Spleen (tissue), 11 donors: ENCODE measurements at regions not wholly inside any gene's neighbourhood (a gene's known extent, or its start where the extent isn't known, plus 50 kb on each side); places are given as distances from the start of the nearest gene placed in this dataset.

Source experiments
- DNase-seq: peaks from one replicate; pipeline ENCODE4 v3.0.0-alpha.2; 2020
- H3K27ac ChIP-seq, 8 donors: fragments of 200-600 bp; sonication (generic) in 7 of 8; 1 replicate in 4 of 8; 2 replicates in 4 of 8; pipeline versions ENCODE4 v1.5.0 to v1.8.0; 2016 to 2021; ENCODE audit warnings: inconsistent platforms in 4 of 8, mild to moderate bottlenecking in 4 of 8, moderate library complexity in 1 of 8
- H3K27me3 ChIP-seq, 7 donors: fragments of 200-600 bp; sonication (generic) in 6 of 7; replicated peaks in 1 of 7; 1 replicate in 4 of 7; 2 replicates in 3 of 7; pipeline versions ENCODE4 v1.5.0 to v1.8.0; 2016 to 2021; ENCODE audit warnings: inconsistent platforms in 3 of 7, mild to moderate bottlenecking in 1 of 7
- H3K36me3 ChIP-seq, 6 donors: fragments of 200-600 bp; sonication (generic) in 5 of 6; 1 replicate in 4 of 6; 2 replicates in 2 of 6; pipeline versions ENCODE4 v1.5.0 to v1.8.0; 2016 to 2021; ENCODE audit warnings: inconsistent platforms in 2 of 6
- H3K4me1 ChIP-seq, 6 donors: fragments of 200-600 bp; sonication (generic) in 5 of 6; 1 replicate in 3 of 6; 2 replicates in 3 of 6; pipeline versions ENCODE4 v1.5.0 to v1.8.0; 2016 to 2021; ENCODE audit warnings: inconsistent platforms in 3 of 6
- H3K4me3 ChIP-seq, 8 donors: fragments of 200-600 bp; sonication (generic) in 7 of 8; 1 replicate in 4 of 8; 2 replicates in 4 of 8; pipeline versions ENCODE4 v1.5.0 to v1.8.0; 2016 to 2021; ENCODE audit warnings: inconsistent platforms in 4 of 8, mild to moderate bottlenecking in 4 of 8, moderate library complexity in 2 of 8
- H3K9me3 ChIP-seq, 8 donors: fragments of 200-600 bp; sonication (generic) in 7 of 8; 1 replicate in 4 of 8; 2 replicates in 4 of 8; pipeline versions ENCODE4 v1.5.0 to v1.8.0; 2016 to 2021; ENCODE audit warnings: inconsistent platforms in 4 of 8
- POLR2A ChIP-seq, 3 donors: fragments of 450-650 bp; IDR thresholded peaks; one replicate each; pipeline ENCODE4 v1.5.1; 2017; ENCODE audit warnings: antibody characterized with exemption in 3 of 3, mild to moderate bottlenecking in 1 of 3
- POLR2AphosphoS5 ChIP-seq, 3 donors: sonication (generic); formaldehyde crosslinking; IDR thresholded peaks; one replicate each; pipeline ENCODE4 v1.5.1; 2017; ENCODE audit warnings: antibody characterized with exemption in 3 of 3
- WGBS, 5 donors: extraction: QIAGEN DNeasy Blood & Tissue Kit in 3 of 5; methylation state at CpG; one replicate each; pipeline versions ENCODE4 v1.1.5 to v1.1.7; 2013 to 2018; 5-methylcytosine and 5-hydroxymethylcytosine counted together
- intact Hi-C: fragments of 100-400 bp; cut with DNase I; formaldehyde crosslinking; loops from one replicate; pipeline ENCODE4 v1.15.0; 2023; ENCODE audit warnings: low total_unique reads
- TF ChIP-seq, protein P1 (sequence below), 11 experiments: fragments of 200-600 bp in 7 of 11; fragments of 450-650 bp in 4 of 11; sonication (generic) in 4 of 11; IDR thresholded peaks in 8 of 11; conservative IDR thresholded peaks in 3 of 11; 1 replicate in 7 of 11; 2 replicates in 4 of 11; pipeline versions ENCODE4 v1.4.0 to v1.8.0; 2016 to 2021; ENCODE audit warnings: antibody characterized with exemption in 11 of 11, inconsistent platforms in 4 of 11, mild to moderate bottlenecking in 1 of 11
- donor health status: healthy with polysubstance abuse.
- donor health status: DM: no; HTN: no; CAD: no; lungs with moderate emphysema.
- donor health status: DM: no; HTN: no; CAD: no.
- donor health status: Bipolar disorder and iron deficiency.
- donor health status: healthy.
- donor health status: DM: no; HTN: no; CAD: no.
- donor health status: DM: yes; HTN: yes; CAD: no.

DNA sequence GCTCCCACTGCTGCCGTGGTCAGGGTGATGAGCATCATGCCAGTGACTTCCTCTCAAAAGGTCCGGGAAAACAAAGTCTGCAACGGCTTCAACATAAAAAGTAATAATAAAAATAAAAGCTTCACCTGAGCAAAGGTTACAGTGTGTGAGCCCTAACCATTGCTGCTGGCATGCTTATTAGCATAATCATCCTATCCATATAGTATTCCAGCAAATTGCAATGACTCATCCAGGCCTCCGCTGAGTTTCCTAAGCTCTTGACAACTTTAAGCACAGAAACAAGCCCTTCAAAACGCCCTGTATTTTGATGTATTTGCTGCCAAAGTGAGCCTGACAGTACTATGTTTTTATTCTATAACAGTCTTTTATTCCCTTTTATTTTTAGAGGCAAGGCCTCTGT lies 100.5 kb downstream of the AASDH start:
- DNase-seq = no peak
- Histone ChIP-seq H3K27me3 (no peaks in the 10 kb centered on the region), H3K36me3 (no peaks in the 10 kb centered on the region), H3K4me1 (peaks cover 0 to 6% (median 0%) of the 10 kb centered on the region in 6 donors), H3K9me3 (no peaks in the 10 kb centered on the region), H3K27ac (no peak overlapping the region), H3K4me3 (no peak overlapping the region)
- WGBS, 5 donors = 83 to 94% (median 89%) methylated on average over 5 of the region's 5 CpGs
- intact Hi-C loops = no loop called here
- TF ChIP-seq, protein P1, sequence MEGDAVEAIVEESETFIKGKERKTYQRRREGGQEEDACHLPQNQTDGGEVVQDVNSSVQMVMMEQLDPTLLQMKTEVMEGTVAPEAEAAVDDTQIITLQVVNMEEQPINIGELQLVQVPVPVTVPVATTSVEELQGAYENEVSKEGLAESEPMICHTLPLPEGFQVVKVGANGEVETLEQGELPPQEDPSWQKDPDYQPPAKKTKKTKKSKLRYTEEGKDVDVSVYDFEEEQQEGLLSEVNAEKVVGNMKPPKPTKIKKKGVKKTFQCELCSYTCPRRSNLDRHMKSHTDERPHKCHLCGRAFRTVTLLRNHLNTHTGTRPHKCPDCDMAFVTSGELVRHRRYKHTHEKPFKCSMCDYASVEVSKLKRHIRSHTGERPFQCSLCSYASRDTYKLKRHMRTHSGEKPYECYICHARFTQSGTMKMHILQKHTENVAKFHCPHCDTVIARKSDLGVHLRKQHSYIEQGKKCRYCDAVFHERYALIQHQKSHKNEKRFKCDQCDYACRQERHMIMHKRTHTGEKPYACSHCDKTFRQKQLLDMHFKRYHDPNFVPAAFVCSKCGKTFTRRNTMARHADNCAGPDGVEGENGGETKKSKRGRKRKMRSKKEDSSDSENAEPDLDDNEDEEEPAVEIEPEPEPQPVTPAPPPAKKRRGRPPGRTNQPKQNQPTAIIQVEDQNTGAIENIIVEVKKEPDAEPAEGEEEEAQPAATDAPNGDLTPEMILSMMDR (IDR thresholded peaks at IDR 0.05 in 8 of 11, conservative IDR thresholded peaks at IDR 0.05 in 3 of 11) = no peak
- TF ChIP-seq POLR2A (IDR thresholded peaks at IDR 0.05) (no peak), POLR2AphosphoS5 (IDR thresholded peaks at IDR 0.05) (no peak)

DNA sequence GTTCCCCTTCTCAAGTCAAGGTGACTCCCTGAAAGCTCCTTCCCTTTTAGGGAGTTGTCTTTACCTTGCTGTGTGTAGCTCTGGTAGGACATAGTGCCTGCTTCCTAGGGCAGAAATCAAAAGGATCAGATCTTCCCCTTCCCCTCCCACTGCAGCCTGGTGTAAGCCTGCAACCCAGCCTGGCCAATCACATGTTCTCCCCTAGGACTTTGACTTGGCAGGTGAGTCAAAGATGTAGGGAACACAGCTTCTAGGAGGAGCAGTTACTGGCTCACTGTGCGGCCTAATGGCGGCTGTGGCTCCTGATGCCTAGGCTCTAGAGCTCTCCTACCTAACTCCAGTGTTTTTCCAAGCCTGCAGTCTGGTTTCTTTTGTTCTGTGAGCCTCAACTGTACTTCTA lies 103.9 kb downstream of the AASDH start:
- Histone ChIP-seq H3K36me3 (no peaks in the 10 kb centered on the region), H3K27ac (no peak overlapping the region), H3K4me1 (no peaks in the 10 kb centered on the region), H3K9me3 (no peaks in the 10 kb centered on the region), H3K27me3 (no peaks in the 10 kb centered on the region), H3K4me3 (no peak overlapping the region)
- DNase-seq = no peak
- 88 to 100% (median 97%) methylated on average over 2 of the region's 2 CpGs for WGBS, 5 donors
- TF ChIP-seq POLR2AphosphoS5 (IDR thresholded peaks at IDR 0.05) (no peak), POLR2A (IDR thresholded peaks at IDR 0.05) (no peak)
- TF ChIP-seq, protein P1 (IDR thresholded peaks at IDR 0.05 in 8 of 11, conservative IDR thresholded peaks at IDR 0.05 in 3 of 11) = no peak
- intact Hi-C loops = no loop called here

GRCh38 chr4:56282004-56282403 lies 105.3 kb downstream of the AASDH start:
- Histone ChIP-seq H3K27ac (no peak overlapping the region), H3K36me3 (no peaks in the 10 kb centered on the region), H3K4me3 (no peak overlapping the region), H3K4me1 (no peaks in the 10 kb centered on the region), H3K27me3 (no peaks in the 10 kb centered on the region), H3K9me3 (no peaks in the 10 kb centered on the region)
- WGBS, 5 donors = 80 to 94% (median 89%) methylated on average over 2 of the region's 2 CpGs
- intact Hi-C loops = no loop called here
- no peak for TF ChIP-seq POLR2AphosphoS5 (IDR thresholded peaks at IDR 0.05)
- no peak for TF ChIP-seq POLR2A (IDR thresholded peaks at IDR 0.05)
- TF ChIP-seq, protein P1 (IDR thresholded peaks at IDR 0.05 in 8 of 11, conservative IDR thresholded peaks at IDR 0.05 in 3 of 11) = no peak
- no peak for DNase-seq

GRCh38 chr4:56276547-56276946 lies 110.7 kb downstream of the AASDH start:
- Histone ChIP-seq H3K27me3 (no peaks in the 10 kb centered on the region), H3K9me3 (no peaks in the 10 kb centered on the region), H3K36me3 (no peaks in the 10 kb centered on the region), H3K4me3 (no peak overlapping the region), H3K27ac (no peak overlapping the region), H3K4me1 (no peaks in the 10 kb centered on the region)
- intact Hi-C loops = no loop called here
- no peak for DNase-seq
- no peak for TF ChIP-seq POLR2A (IDR thresholded peaks at IDR 0.05)
- no peak for TF ChIP-seq POLR2AphosphoS5 (IDR thresholded peaks at IDR 0.05)
- TF ChIP-seq, protein P1 (IDR thresholded peaks at IDR 0.05 in 8 of 11, conservative IDR thresholded peaks at IDR 0.05 in 3 of 11) = no peak
